GM06990 (cell line): ENCODE measurements at regions not wholly inside any gene's neighbourhood (a gene's known extent, or its start where the extent isn't known, plus 50 kb on each side); places are given as distances from the start of the nearest gene placed in this dataset.

Experiments used
- DNase-seq: peaks from one replicate; pipeline ENCODE4 v3.0.0-alpha.2; 2011; ENCODE audit not compliant: insufficient read length; ENCODE audit errors: extremely low read depth
- H3K27me3 ChIP-seq: replicated peaks from 2 replicates; pipeline ENCODE4 v1.6.0; 2011; ENCODE audit warnings: low read length; ENCODE audit not compliant: control insufficient read depth, insufficient read depth
- H3K36me3 ChIP-seq: 2 replicates; pipeline ENCODE4 v1.5.1; 2011; ENCODE audit warnings: low read length; ENCODE audit not compliant: control insufficient read depth, insufficient read depth
- H3K4me3 ChIP-seq: replicated peaks from 2 replicates; pipeline ENCODE4 v1.5.1; 2011; ENCODE audit warnings: low read depth, mild to moderate bottlenecking, control low read depth, low read length
- CTCF ChIP-seq: IDR thresholded peaks from 2 replicates; pipeline ENCODE4 v1.5.1; 2011; ENCODE audit warnings: low read length, control low read depth, mild to moderate bottlenecking, inconsistent platforms; ENCODE audit not compliant: insufficient read depth, poor library complexity, severe bottlenecking

DNA sequence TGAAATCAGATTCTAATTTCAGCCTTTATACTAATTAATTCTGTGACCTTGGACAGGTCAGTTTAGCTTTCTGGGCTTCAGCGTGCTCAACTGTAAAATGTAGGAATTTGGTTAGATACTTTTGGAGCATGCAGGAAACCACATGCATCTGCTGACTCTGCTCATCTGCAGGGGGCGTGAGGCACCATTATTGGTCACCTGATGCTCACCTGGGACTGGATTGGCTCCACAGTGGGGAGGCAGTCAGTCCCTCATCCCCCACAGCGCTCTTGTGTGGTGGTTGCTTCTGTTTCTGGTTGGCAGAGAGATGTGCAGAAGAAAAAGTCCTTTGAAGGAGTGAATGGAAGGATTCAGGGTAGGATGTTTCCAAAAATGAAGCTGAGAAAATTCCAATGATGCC lies 150.9 kb upstream of the MTPN start:
- TF ChIP-seq CTCF = no peak

DNA sequence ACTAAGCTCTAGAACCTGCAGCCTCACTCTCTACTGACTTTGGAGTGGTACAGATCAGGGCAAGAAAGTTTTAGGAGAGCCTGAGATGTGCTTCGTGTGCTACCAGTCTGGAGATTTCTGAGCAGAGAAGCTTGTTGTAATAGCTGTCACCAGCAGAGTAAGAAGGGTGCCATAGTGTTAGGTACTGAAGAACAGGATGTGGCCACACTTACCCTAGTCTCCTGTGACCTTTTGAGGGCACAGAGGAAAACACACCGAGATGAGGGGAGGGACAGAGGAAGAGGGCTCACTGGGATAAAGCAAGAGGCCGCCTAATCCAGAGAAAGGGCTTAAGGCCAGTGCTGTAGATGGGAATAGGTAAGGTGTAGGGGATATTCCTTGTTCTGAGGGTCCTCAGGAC lies 146.2 kb upstream of the MTPN start:
- Histone ChIP-seq H3K36me3 (no peaks in the 10 kb centered on the region), H3K27me3 (no peaks in the 10 kb centered on the region), H3K4me3 (no peak overlapping the region)
- TF ChIP-seq CTCF = no peak
- no peak for DNase-seq

More for the DNA sequence above, 150.9 kb upstream of the MTPN start:
- H3K36me3 ChIP-seq = no peaks in the 10 kb centered on the region
- no peaks in the 10 kb centered on the region for H3K27me3 ChIP-seq
- no peak for DNase-seq
- H3K4me3 ChIP-seq = no peak overlapping the region

DNA sequence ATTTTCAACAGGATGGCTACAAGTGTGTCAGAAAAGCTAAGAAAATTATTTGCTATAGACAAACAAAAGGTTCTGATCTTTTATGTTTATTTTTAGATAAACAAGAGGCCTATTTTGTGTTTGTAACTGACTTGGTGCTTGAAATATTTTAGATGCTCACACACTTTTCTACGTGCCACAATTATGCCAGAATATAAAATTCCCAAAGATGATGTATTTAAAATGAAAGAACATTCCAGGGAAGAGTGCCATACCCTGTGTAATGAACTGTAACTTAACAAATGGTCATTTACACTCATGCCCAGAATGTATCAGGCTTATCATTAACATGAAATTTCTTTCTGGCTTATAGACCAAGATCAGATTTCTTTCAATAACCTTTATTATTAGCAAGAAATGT lies 144.9 kb upstream of the MTPN start:
- DNase-seq = no peak
- Histone ChIP-seq H3K27me3 (no peaks in the 10 kb centered on the region), H3K36me3 (no peaks in the 10 kb centered on the region), H3K4me3 (no peak overlapping the region)
- no peak for TF ChIP-seq CTCF

GRCh38 chr7:136117539-136117938 lies 140.4 kb upstream of the MTPN start:
- H3K4me3 ChIP-seq = no peak overlapping the region
- no peak for TF ChIP-seq CTCF
- no peaks in the 10 kb centered on the region for H3K27me3 ChIP-seq
- H3K36me3 ChIP-seq = no peaks in the 10 kb centered on the region
- DNase-seq = no peak

DNA sequence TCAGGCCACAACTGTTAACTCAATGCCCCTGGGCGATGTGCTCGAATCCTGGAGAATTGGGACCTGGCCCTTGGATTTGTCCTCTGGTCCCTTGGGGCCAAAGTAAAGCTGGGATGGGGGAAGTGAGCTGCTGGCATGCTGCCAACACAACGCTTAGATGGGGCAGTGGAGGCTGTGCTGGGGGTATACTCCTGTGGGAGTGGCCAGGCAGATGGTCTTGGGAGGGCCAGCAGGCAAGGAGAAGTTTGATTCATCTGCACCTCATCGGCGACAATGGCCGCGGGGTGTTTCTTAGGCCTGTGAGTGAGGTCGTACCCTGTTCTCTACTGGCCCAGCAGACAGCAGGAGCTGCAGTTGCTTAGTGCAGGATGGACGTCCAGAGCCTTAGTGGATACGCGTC lies 139.0 kb upstream of the MTPN start:
- DNase-seq = no peak
- Histone ChIP-seq H3K27me3 (no peaks in the 10 kb centered on the region), H3K36me3 (no peaks in the 10 kb centered on the region), H3K4me3 (no peak overlapping the region)
- no peak for TF ChIP-seq CTCF
